Glutamatergic neuron (in vitro differentiated cells): ENCODE measurements at regions not wholly inside any gene's neighbourhood (a gene's known extent, or its start where the extent isn't known, plus 50 kb on each side); places are given as distances from the start of the nearest gene placed in this dataset.

Source experiments
- DNase-seq: peaks from one replicate; pipeline ENCODE4 v3.0.0; 2022
- H3K27ac Mint-ChIP-seq: one replicate; pipeline ENCODE4 v1.8.0; 2020; ENCODE audit warnings: mild to moderate bottlenecking, mixed read lengths, inconsistent platforms; ENCODE audit not compliant: unreplicated experiment
- H3K27me3 Mint-ChIP-seq: one replicate; pipeline ENCODE4 v1.8.0; 2020; ENCODE audit warnings: mild to moderate bottlenecking, moderate library complexity, mixed read lengths, inconsistent platforms; ENCODE audit not compliant: unreplicated experiment
- H3K36me3 Mint-ChIP-seq: one replicate; pipeline ENCODE4 v1.8.0; 2020; ENCODE audit warnings: mild to moderate bottlenecking, mixed read lengths, inconsistent platforms; ENCODE audit not compliant: unreplicated experiment
- H3K4me1 Mint-ChIP-seq: one replicate; pipeline ENCODE4 v1.8.0; 2020; ENCODE audit warnings: mild to moderate bottlenecking, low read depth, mixed read lengths, inconsistent platforms; ENCODE audit not compliant: unreplicated experiment
- H3K4me3 Mint-ChIP-seq: one replicate; pipeline ENCODE4 v1.8.0; 2020; ENCODE audit warnings: mild to moderate bottlenecking, mixed read lengths, inconsistent platforms; ENCODE audit not compliant: unreplicated experiment
- H3K9me3 Mint-ChIP-seq: one replicate; pipeline ENCODE4 v1.8.0; 2020; ENCODE audit warnings: mild to moderate bottlenecking, moderate library complexity, mixed read lengths, inconsistent platforms; ENCODE audit not compliant: unreplicated experiment
- TF ChIP-seq, protein P1 (sequence below): fragments of 200-600 bp; sonication (generic); IDR thresholded peaks from one replicate; pipeline ENCODE4 v1.5.0; 2021; ENCODE audit not compliant: partially characterized antibody, unreplicated experiment

DNA sequence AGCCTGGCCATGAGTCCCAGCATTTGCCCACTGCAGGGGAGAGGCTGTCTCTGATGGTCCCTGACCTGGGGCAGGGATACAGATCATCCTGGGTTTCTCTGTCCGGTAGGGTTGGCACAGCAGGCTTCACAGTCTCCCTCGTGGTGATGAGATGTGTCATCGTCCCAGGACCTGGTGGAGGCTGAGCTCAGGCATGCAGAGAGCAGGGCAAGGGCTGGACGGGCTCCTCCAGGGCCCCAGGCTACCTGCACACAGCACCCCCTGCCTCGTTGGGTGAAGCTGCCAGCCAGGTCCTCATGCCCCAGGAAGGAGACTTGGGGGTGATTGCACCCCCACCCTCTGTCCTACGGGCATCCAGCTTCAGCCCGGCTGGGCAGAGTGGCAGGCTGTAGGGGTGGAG lies 155.8 kb upstream of the GSE1 start:
- H3K27me3 Mint-ChIP-seq, result peaks cover 24% of the 10 kb centered on the region
- DNase-seq, result no peak

GRCh38 chr16:85458968-85459367 lies 154.2 kb upstream of the GSE1 start:
- H3K27me3 Mint-ChIP-seq, result peaks cover 25% of the 10 kb centered on the region

More for the DNA sequence above, 155.8 kb upstream of the GSE1 start:
- Mint-ChIP-seq H3K4me3 (no peak overlapping the region), H3K4me1 (peaks cover 40% of the 10 kb centered on the region), H3K27ac (no peak overlapping the region), H3K36me3 (no peaks in the 10 kb centered on the region), H3K9me3 (peaks cover 13% of the 10 kb centered on the region)
- TF ChIP-seq, protein P1, sequence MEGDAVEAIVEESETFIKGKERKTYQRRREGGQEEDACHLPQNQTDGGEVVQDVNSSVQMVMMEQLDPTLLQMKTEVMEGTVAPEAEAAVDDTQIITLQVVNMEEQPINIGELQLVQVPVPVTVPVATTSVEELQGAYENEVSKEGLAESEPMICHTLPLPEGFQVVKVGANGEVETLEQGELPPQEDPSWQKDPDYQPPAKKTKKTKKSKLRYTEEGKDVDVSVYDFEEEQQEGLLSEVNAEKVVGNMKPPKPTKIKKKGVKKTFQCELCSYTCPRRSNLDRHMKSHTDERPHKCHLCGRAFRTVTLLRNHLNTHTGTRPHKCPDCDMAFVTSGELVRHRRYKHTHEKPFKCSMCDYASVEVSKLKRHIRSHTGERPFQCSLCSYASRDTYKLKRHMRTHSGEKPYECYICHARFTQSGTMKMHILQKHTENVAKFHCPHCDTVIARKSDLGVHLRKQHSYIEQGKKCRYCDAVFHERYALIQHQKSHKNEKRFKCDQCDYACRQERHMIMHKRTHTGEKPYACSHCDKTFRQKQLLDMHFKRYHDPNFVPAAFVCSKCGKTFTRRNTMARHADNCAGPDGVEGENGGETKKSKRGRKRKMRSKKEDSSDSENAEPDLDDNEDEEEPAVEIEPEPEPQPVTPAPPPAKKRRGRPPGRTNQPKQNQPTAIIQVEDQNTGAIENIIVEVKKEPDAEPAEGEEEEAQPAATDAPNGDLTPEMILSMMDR, result no peak

DNA sequence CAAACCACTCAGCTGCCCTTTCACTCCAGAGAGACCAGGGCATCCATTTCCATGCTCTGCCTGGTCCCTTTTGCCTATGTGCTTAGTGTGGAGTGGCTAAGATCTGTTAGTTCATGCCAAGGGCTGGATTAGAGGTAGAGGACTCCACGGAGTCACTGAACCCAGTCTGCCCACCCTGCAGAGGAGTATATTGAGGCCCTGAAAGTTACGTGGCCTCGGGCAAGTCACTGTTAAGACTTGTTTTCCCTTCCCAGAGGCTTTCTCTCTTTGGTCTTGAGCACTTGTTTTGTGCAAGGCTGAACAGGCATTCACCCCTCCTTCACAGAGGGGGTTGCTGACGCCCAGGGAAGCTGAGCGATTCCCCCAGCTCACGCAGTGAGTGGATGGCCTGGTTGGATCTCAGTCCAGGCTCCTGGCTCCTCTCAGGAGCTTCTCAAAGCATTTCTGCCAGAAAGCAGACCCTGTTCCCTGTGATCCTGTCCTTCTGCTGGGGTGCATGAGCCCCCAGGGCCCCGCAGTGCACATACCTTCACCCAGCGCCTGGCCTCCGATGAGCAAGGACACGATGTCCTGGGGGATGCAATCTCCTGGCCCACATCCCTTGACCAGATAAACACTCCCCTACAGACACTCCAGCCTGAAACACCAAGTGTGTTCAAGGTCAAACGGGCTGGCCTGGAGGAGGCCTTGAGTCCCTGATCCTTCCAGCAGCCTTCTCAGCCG lies 153.4 kb upstream of the GSE1 start:
- H3K27ac Mint-ChIP-seq, result peak overlapping the region; percentile 95
- peaks cover 25% of the 10 kb centered on the region for H3K27me3 Mint-ChIP-seq
- H3K4me3 Mint-ChIP-seq, result no peak overlapping the region
- H3K36me3 Mint-ChIP-seq, result no peaks in the 10 kb centered on the region
- H3K4me1 Mint-ChIP-seq, result peaks cover 39% of the 10 kb centered on the region
- DNase-seq, result no peak
- H3K9me3 Mint-ChIP-seq, result peaks cover 9% of the 10 kb centered on the region
- TF ChIP-seq, protein P1, result no peak

More at GRCh38 chr16:85458968-85459367, 154.2 kb upstream of the GSE1 start:
- no peaks in the 10 kb centered on the region for H3K36me3 Mint-ChIP-seq
- no peak for DNase-seq
- H3K4me1 Mint-ChIP-seq, result peaks cover 39% of the 10 kb centered on the region
- no peak overlapping the region for H3K27ac Mint-ChIP-seq
- TF ChIP-seq, protein P1, result no peak
- no peak overlapping the region for H3K4me3 Mint-ChIP-seq
- H3K9me3 Mint-ChIP-seq, result peaks cover 12% of the 10 kb centered on the region

DNA sequence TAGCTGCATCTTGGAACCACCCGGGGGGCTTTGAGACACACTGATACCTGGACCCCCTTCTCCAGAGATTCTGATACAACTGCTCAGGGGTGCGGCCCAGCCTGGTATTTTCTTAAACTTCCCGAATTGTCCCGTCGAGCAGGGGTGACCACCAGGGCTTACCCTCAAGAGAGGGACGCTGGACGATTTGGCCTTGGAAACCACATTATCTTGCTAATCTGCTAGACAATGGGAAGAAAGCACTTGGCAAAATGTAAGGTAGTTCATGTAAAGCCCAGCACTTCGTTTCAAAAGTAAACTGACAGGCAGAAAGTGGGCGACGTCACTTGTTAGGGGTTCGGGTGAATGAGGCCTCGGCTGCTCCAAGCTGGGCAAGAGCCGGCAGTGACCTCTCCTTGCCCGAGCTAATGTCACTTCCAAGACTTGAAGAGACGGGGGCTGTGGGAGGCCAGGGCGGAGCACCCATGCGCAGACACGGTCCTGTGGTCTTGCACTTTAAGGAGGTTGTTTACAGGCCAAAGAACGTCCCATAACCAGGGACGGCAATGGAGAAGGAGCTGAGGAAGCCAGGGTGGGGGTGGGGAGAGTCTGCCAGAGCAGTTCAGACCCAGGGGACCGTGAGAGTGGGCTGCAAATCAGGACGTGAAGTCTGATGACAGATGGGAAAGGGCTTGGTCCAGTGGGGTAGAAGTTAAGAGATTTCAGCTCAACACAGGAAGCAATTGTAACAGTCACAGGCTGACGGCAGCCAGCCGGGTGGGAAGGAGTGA lies 152.7 kb upstream of the GSE1 start:
- TF ChIP-seq, protein P1, result no peak
- Mint-ChIP-seq H3K4me1 (peaks cover 35% of the 10 kb centered on the region), H3K9me3 (peaks cover 6% of the 10 kb centered on the region), H3K27me3 (peaks cover 22% of the 10 kb centered on the region), H3K4me3 (peak overlapping the region; percentile 78), H3K36me3 (no peaks in the 10 kb centered on the region), H3K27ac (peak overlapping the region; percentile 95)
- DNase-seq, result peak; percentile 63
